ENCODE measurements at regions not wholly inside any gene's neighbourhood (a gene's known extent, or its start where the extent isn't known, plus 50 kb on each side); places are given as distances from the start of the nearest gene placed in this dataset.
"Not testable (repeated sequence)": the region's sequence is repeated elsewhere in the genome, so short reads cannot be mapped to it uniquely, and the experiment has no call there.

- H3K36me3 ChIP-seq (ENCODE audit: control insufficient read depth, insufficient read depth, low read length); H3K9me3 ChIP-seq (ENCODE audit: control insufficient read depth, insufficient read depth, low read depth, low read length); H3K4me3 ChIP-seq (ENCODE audit: low read depth in 2 of 2, low read length in 2 of 2); H3K4me1 ChIP-seq (ENCODE audit: control insufficient read depth, insufficient read depth, low read length); in situ Hi-C loops (cut with HindIII; ENCODE audit: low pct_unique_long_range_greater_than_20kb, low sequenced_read_pairs); DNase-seq (ENCODE audit: low read depth, low spot score); intact Hi-C loops (cut with micrococcal nuclease; ENCODE audit: unreplicated experiment); CTCF ChIA-PET; BruUV-seq (replicated peaks); POLR2A ChIA-PET; H3K27ac ChIP-seq (ENCODE audit: low read length); H3K27me3 ChIP-seq (ENCODE audit: control insufficient read depth, insufficient read depth, low read length): not testable (repeated sequence)
- peak; percentile 63 for ATAC-seq
These were observed 125.6 kb upstream of the NBPF9 start for GRCh38 chr1:149228672-149229585.

GRCh38 chr1:149229813-149230212 is 126.5 kb upstream of the NBPF9 start:
- CTCF ChIA-PET; DNase-seq (ENCODE audit: low read depth, low spot score); H3K27me3 ChIP-seq (ENCODE audit: control insufficient read depth, insufficient read depth, low read length); BruUV-seq (replicated peaks); POLR2A ChIA-PET; H3K27ac ChIP-seq (ENCODE audit: low read length); H3K4me3 ChIP-seq (ENCODE audit: low read depth in 2 of 2, low read length in 2 of 2); intact Hi-C loops (cut with micrococcal nuclease; ENCODE audit: unreplicated experiment); ATAC-seq; in situ Hi-C loops (cut with HindIII; ENCODE audit: low pct_unique_long_range_greater_than_20kb, low sequenced_read_pairs); H3K36me3 ChIP-seq (ENCODE audit: control insufficient read depth, insufficient read depth, low read length); H3K9me3 ChIP-seq (ENCODE audit: control insufficient read depth, insufficient read depth, low read depth, low read length); H3K4me1 ChIP-seq (ENCODE audit: control insufficient read depth, insufficient read depth, low read length): not testable (repeated sequence)

- H3K27ac ChIP-seq (ENCODE audit: low read length); intact Hi-C loops (cut with micrococcal nuclease; ENCODE audit: unreplicated experiment); H3K27me3 ChIP-seq (ENCODE audit: control insufficient read depth, insufficient read depth, low read length); ATAC-seq; H3K4me1 ChIP-seq (ENCODE audit: control insufficient read depth, insufficient read depth, low read length); H3K9me3 ChIP-seq (ENCODE audit: control insufficient read depth, insufficient read depth, low read depth, low read length); BruUV-seq (replicated peaks); H3K4me3 ChIP-seq (ENCODE audit: low read depth in 2 of 2, low read length in 2 of 2); in situ Hi-C loops (cut with HindIII; ENCODE audit: low pct_unique_long_range_greater_than_20kb, low sequenced_read_pairs); H3K36me3 ChIP-seq (ENCODE audit: control insufficient read depth, insufficient read depth, low read length); DNase-seq (ENCODE audit: low read depth, low spot score); CTCF ChIA-PET; POLR2A ChIA-PET: not testable (repeated sequence)
These were observed 131.9 kb upstream of the NBPF9 start for GRCh38 chr1:149234926-149235914.

- CTCF ChIA-PET; DNase-seq (ENCODE audit: low read depth, low spot score); H3K4me3 ChIP-seq (ENCODE audit: low read depth in 2 of 2, low read length in 2 of 2); intact Hi-C loops (cut with micrococcal nuclease; ENCODE audit: unreplicated experiment); in situ Hi-C loops (cut with HindIII; ENCODE audit: low pct_unique_long_range_greater_than_20kb, low sequenced_read_pairs); POLR2A ChIA-PET; BruUV-seq (replicated peaks); H3K4me1 ChIP-seq (ENCODE audit: control insufficient read depth, insufficient read depth, low read length); H3K9me3 ChIP-seq (ENCODE audit: control insufficient read depth, insufficient read depth, low read depth, low read length); ATAC-seq; H3K27ac ChIP-seq (ENCODE audit: low read length); H3K27me3 ChIP-seq (ENCODE audit: control insufficient read depth, insufficient read depth, low read length); H3K36me3 ChIP-seq (ENCODE audit: control insufficient read depth, insufficient read depth, low read length): not testable (repeated sequence)
These were observed 134.2 kb upstream of the NBPF9 start for GRCh38 chr1:149237515-149237914.

- H3K27ac ChIP-seq (ENCODE audit: low read length); H3K4me3 ChIP-seq (ENCODE audit: low read depth in 2 of 2, low read length in 2 of 2); POLR2A ChIA-PET; ATAC-seq; in situ Hi-C loops (cut with HindIII; ENCODE audit: low pct_unique_long_range_greater_than_20kb, low sequenced_read_pairs); BruUV-seq (replicated peaks); H3K36me3 ChIP-seq (ENCODE audit: control insufficient read depth, insufficient read depth, low read length); intact Hi-C loops (cut with micrococcal nuclease; ENCODE audit: unreplicated experiment); H3K27me3 ChIP-seq (ENCODE audit: control insufficient read depth, insufficient read depth, low read length); DNase-seq (ENCODE audit: low read depth, low spot score); CTCF ChIA-PET; H3K9me3 ChIP-seq (ENCODE audit: control insufficient read depth, insufficient read depth, low read depth, low read length); H3K4me1 ChIP-seq (ENCODE audit: control insufficient read depth, insufficient read depth, low read length): not testable (repeated sequence)
These were observed 136.7 kb upstream of the NBPF9 start for GRCh38 chr1:149239897-149240508.

- in situ Hi-C loops (cut with HindIII; ENCODE audit: low pct_unique_long_range_greater_than_20kb, low sequenced_read_pairs); H3K27me3 ChIP-seq (ENCODE audit: control insufficient read depth, insufficient read depth, low read length); H3K4me1 ChIP-seq (ENCODE audit: control insufficient read depth, insufficient read depth, low read length); H3K4me3 ChIP-seq (ENCODE audit: low read depth in 2 of 2, low read length in 2 of 2); H3K9me3 ChIP-seq (ENCODE audit: control insufficient read depth, insufficient read depth, low read depth, low read length); CTCF ChIA-PET; BruUV-seq (replicated peaks); DNase-seq (ENCODE audit: low read depth, low spot score); POLR2A ChIA-PET; H3K36me3 ChIP-seq (ENCODE audit: control insufficient read depth, insufficient read depth, low read length); H3K27ac ChIP-seq (ENCODE audit: low read length); ATAC-seq; intact Hi-C loops (cut with micrococcal nuclease; ENCODE audit: unreplicated experiment): not testable (repeated sequence)
These were observed 137.2 kb upstream of the NBPF9 start for GRCh38 chr1:149240530-149240929.

- ATAC-seq; POLR2A ChIA-PET; CTCF ChIA-PET; H3K27me3 ChIP-seq (ENCODE audit: control insufficient read depth, insufficient read depth, low read length); in situ Hi-C loops (cut with HindIII; ENCODE audit: low pct_unique_long_range_greater_than_20kb, low sequenced_read_pairs); BruUV-seq (replicated peaks); H3K4me1 ChIP-seq (ENCODE audit: control insufficient read depth, insufficient read depth, low read length); H3K36me3 ChIP-seq (ENCODE audit: control insufficient read depth, insufficient read depth, low read length); H3K9me3 ChIP-seq (ENCODE audit: control insufficient read depth, insufficient read depth, low read depth, low read length); H3K27ac ChIP-seq (ENCODE audit: low read length); DNase-seq (ENCODE audit: low read depth, low spot score); H3K4me3 ChIP-seq (ENCODE audit: low read depth in 2 of 2, low read length in 2 of 2); intact Hi-C loops (cut with micrococcal nuclease; ENCODE audit: unreplicated experiment): not testable (repeated sequence)
These were observed 137.9 kb upstream of the NBPF9 start for GRCh38 chr1:149241272-149241671.
